Amniotic epithelial cell (primary cell): ENCODE measurements at regions not wholly inside any gene's neighbourhood (a gene's known extent, or its start where the extent isn't known, plus 50 kb on each side); places are given as distances from the start of the nearest gene placed in this dataset.
"Not testable (repeated sequence)": the region's sequence is repeated elsewhere in the genome, so short reads cannot be mapped to it uniquely, and the experiment has no call there.

Experiments
- DNase-seq: peaks from one replicate; pipeline ENCODE4 v3.0.0-alpha.2; 2010; ENCODE audit warnings: low read depth

- DNase-seq: no peak
These were observed 342.3 kb upstream of the TMEFF2 start for GRCh38 chr2:192536922-192537624.

DNA sequence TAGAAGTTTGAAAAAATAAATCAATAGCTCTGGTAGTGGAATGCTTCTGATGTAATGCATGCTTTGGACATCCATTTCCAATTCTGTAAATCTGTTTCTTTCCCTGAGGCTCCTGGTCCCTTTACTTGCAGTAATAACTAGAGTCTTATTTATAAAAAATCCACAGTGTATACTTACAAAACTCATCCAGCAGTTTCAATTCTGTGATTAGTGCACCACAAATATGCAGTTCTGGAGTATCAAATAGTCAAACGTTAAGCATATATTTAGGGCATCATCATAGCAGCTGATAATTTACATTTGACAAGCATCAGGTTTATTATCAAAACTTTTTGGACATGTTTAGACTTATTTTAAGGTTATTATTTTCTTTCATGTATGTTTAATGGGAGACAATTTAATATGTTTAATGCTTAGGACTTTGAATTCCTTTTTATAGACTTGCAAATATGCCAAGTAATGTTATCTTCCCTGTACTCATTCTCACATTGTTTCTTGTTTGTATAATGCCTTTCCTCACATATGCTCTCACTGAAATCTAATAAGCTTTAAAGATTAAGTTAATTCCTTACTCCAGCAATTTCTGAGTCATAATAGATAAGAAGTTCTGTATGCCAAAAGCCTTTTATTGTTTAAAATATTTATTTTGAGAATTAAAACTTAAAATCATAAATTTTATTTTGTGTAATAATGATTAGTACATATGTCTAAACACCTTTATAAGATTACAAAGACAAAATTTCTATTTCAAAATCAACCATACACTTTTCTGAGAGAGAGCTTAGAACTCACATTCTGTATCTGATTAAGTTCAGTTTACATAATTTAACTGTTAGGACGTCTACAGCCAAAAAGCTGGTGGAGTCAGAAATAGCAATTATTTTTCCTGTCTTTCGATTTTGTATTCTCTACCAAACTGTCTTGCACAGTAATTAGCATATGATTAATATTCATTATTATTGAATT, 341.5 kb upstream of the TMEFF2 start:
- no peak for DNase-seq

DNA sequence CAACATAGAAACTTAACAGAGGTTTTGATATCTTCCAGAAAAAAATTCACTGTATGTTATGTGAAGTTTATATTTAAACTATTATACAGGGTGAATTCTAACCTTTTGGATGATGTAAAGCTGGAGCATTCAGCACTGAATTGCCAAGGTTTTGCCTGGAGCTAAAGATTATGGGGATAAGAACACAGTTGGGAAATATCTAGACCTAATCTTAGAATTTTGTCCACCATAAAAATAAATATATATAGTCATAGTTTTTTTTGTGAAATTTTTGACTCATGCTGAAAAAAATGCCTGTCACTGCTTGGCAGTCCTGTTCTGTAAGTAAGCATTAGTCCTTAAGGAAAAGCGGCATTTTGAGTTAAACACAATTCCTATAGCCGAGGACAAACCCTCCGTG, 339.3 kb upstream of the TMEFF2 start:
- no peak for DNase-seq

DNA sequence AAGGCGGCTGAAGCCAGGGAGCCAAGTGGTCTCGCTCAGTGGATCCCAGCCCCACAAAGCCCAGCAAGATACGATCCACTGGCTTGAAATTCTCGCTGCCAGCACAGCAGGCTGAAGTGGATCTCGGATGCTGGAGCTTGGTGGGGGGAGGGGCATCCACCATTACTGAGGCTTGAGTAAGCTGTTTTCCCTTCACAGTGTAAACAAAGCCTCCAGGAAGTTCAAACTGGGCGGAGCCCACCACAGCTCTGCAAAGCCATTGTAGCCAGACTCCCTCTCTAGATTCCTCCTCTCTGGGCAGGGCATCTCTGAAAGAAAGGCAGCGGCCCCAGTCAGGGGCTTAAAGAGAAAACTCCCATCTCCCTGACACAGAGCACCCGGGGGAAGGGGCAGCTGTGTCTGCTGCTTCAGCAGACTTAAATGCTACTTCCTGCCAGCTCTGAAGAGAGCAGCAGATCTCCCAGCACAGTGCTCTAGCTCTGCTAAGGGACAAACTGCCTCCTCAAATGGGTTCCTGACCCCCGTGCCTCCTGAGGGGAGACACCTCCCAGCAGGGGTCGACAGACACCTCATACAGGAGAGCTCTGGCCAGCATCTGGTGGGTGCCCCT, 330.0 kb upstream of the TMEFF2 start:
- not testable (repeated sequence) for DNase-seq

DNA sequence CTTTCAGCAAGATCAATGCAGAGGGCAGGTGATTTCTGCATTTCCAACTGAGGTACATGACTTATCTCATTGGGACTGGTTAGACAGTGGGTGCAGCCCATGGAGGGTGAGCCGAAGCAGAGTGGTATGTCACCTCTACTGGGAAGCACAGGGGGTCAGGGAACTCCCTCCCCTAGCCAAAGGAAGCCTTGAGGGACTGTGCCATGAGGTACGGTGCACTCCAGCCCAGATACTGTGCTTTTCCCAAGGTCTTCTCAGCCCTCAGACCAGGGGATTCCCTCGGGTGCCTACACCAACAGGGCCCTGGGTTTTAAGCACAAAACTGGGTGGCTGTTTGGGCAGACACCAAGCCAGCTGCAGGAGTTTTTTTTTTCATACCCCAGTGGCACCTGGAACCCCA, 329.5 kb upstream of the TMEFF2 start:
- not testable (repeated sequence) for DNase-seq

- no peak for DNase-seq
These were observed 321.2 kb upstream of the TMEFF2 start for GRCh38 chr2:192515937-192516336.

GRCh38 chr2:192513575-192513974, 318.8 kb upstream of the TMEFF2 start:
- no peak for DNase-seq

- not testable (repeated sequence) for DNase-seq
These were observed 313.2 kb upstream of the TMEFF2 start for GRCh38 chr2:192507836-192508450.

DNA sequence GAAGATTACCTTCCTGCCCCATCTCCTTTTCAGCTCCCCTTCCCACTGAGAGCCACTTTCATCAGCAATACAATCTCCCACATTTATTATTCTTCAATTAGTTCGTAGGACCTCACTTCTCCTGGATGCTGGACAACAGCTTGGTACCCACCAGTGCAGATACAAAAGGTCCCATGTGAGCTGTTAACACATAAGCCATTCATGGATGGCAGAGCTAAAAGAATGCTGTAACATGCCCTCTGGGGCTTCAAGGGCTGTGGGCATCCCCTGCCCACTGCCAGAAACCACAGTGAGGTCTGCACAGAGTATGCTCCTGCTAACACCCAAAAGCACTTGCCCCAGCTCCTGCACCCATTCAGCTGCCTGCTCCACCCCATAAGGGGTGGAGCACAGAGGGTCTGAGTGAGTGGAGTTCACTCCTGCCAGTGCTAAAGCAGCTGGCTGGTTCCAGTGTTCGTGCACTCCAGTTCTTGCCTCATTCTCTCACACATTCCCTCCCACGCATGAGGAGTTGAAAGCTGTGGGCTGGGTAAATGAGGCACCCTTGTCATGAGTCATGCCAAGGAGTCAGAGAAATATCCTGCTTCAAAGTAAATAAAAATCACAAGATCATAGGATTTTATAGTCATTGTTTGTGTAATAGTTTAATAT, 305.9 kb upstream of the TMEFF2 start:
- DNase-seq: peak; percentile 87

DNA sequence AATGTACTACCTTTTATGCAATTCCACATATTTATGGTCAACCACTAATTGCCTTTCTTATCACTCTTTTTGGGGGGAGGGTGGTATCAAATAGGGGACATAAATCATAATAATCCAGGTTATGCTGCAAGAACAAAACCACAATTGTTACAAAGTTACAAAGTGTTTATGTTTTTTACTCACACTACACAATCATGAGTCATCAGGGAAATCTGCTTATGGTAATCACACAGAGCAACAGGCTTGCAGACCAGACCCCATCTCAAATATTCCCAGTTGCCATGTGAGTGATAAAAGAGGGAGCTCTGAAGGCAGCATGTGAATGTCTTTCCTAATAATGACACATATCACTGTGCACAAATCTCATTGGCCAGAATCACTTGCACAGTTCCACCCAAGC, 304.7 kb upstream of the TMEFF2 start:
- DNase-seq: peak; percentile 82

DNA sequence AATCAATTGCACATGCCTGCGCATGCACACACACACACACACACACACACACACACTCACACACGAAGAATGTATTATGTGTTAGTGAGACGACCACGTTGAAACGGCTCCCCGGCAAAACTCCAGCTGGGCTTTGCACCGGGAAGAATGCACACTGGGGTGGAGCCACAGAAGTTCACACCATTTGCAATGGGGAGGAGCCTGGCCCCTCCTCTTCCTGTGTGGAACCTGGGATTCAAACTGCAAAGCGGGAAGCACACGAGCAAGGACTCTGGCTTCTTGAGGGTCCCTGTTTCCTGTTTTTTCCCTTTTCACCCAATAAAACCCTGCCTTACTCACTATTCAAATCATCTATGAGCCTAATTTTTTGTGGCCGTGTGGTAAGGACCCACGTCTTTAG, 304.0 kb upstream of the TMEFF2 start:
- DNase-seq: no peak

DNA sequence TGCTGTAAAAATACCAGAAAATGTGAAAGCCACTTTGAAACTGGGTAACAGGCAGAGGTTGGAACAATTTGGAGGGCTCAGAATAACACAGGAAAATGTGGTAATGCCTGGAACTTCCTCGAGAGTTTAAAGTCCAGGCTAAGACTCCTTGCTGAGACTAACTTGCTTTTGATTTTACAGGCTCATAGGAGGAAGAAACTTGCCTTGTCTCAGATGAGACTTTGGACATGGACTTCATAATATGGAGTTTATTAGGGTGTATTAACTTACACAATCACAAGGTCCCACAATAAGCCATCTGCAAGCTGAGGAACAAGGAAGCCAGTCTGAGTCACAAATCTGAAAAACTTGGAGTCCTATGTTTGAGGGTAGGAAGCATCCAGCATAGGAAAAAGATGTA, 293.4 kb upstream of the TMEFF2 start:
- not testable (repeated sequence) for DNase-seq

GRCh38 chr2:192487636-192488035, 292.9 kb upstream of the TMEFF2 start:
- no peak for DNase-seq

- DNase-seq: no peak
These were observed 290.2 kb upstream of the TMEFF2 start for GRCh38 chr2:192484903-192485302.

DNA sequence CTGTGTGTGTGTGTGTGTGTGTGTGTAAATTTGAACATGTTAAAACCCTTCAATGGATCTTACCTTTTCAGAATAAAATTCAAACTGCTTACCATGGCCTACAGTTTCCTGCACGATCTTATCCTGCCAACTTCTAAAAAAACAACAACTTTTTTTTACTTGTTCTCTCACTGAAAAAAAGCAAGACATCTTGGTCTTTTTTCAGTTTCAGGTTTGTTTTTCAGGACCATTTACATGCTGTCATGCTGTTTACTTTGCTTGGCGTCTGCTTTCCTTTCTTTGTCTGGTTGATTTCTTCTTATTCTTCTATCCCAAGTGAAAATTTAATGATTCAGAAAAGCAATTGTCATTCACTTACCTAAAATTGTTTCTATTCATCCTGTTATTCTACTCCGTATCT, 286.3 kb upstream of the TMEFF2 start:
- DNase-seq: no peak

DNA sequence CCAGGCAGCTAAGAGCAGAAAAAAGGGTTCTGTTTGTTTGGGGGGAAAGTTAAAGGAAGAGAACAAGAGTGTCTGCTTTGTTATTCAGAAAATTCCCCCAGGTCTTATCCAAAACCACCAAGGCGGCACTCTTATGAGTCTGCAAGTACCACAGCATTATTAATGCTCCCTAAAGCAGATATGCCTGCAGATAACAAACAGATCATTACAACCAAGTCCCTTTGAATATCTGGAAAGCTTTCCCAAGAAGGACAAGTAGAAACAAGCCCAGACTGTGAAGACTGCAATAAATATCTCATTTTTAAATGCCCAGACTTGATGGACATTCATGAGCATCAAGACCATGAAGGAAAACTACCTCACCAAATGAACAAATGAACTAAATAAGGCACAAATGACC, 278.6 kb upstream of the TMEFF2 start:
- no peak for DNase-seq

DNA sequence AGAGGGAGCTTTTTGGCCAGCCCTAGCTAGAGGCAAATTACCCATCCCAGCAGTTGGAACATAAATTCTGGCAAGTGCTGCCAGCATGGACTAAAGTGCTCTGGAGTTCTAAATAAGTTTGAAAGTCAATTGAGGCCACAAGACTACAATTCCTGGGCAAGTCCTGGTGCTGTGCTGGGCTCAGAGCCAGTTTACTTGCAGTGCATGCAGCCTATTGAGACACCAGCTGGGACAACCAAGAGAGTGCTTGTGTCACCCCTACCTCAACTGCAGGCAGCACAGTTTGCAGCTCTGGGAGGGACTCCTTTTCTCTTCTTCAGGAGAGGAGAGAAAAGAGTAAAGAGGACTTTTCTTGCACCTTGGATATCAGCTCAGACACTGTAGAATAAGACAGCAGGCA, 277.2 kb upstream of the TMEFF2 start:
- no peak for DNase-seq

DNA sequence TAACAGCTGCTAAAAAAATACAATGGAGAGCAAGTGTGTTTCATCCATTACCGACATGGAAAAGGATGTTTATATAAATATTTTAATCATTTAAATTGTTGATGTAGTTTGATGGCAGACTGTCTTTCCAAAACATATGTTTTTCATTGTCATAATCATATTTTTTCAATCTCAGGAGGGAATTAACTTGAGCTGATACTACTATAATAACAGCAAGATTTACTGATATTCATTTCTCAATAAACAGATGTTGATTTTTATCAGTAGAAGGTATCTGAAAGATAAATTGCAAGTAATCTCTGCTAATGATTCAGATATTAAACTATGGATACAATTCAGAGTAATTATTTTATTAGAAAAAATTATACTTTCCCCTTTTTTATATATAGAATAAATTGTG, 274.9 kb upstream of the TMEFF2 start:
- no peak for DNase-seq

DNA sequence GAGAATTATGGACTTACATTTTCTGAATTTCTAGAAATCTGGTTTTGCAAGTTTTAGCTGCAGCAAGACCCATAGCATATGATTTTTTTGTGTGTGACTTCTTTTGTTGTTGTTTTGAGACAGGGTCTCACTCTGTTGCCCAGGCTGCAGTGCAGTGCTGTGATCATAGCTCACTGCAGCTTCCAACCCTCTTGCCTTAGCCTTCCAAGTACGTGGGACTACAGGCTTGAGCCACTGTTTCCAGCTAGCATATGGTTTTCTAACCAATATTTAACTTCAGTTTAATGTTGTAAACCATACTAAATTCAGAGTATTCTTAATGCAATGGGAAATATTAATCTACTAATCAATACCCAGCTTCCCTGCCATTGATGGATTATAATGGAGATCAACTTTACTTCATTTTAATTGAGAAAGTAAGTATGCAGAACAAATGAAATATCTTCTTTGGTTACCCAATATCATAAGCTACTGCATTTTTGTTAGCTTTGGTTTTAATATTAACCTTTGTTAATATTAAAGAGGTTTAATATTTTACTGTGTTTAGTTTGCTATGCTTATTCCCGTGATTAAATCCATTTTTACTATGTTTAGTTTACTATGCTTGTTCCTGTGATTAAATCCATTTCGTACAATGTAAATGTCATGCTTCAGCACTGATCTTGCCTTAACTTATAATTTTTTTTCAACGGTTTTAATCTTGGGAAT, 273.4 kb upstream of the TMEFF2 start:
- no peak for DNase-seq

- DNase-seq: no peak
These were observed 270.4 kb upstream of the TMEFF2 start for GRCh38 chr2:192465141-192465540.

- no peak for DNase-seq
These were observed 264.7 kb upstream of the TMEFF2 start for GRCh38 chr2:192459422-192459821.
